Ascending aorta (tissue), 2 donors: ENCODE measurements at regions not wholly inside any gene's neighbourhood (a gene's known extent, or its start where the extent isn't known, plus 50 kb on each side); places are given as distances from the start of the nearest gene placed in this dataset.

Source experiments
- DNase-seq, 2 donors: peaks; one replicate each; pipeline ENCODE4 v3.0.0-alpha.2; 2019; ENCODE audit warnings: low spot score in 2 of 2
- H3K27ac ChIP-seq, 2 donors: fragments of 200-600 bp; sonication (generic); one replicate each; pipeline ENCODE4 v1.5.1; 2016 to 2017; ENCODE audit warnings: mild to moderate bottlenecking in 1 of 2
- H3K27me3 ChIP-seq: fragments of 200-600 bp; sonication (generic); one replicate; pipeline ENCODE4 v1.5.1; 2017
- H3K36me3 ChIP-seq, 2 donors: fragments of 200-600 bp; sonication (generic); one replicate each; pipeline ENCODE4 v1.5.1; 2016
- H3K4me1 ChIP-seq, 2 donors: fragments of 200-600 bp; sonication (generic); one replicate each; pipeline ENCODE4 v1.5.1; 2016 to 2017; ENCODE audit warnings: mild to moderate bottlenecking in 1 of 2
- H3K4me3 ChIP-seq, 2 donors: fragments of 200-600 bp; sonication (generic); one replicate each; pipeline ENCODE4 v1.5.1; 2016 to 2017; ENCODE audit warnings: mild to moderate bottlenecking in 1 of 2
- H3K9me3 ChIP-seq, 2 donors: fragments of 200-600 bp; sonication (generic); one replicate each; pipeline ENCODE4 v1.5.1; 2016
- intact Hi-C: fragments of 100-400 bp; cut with DNase I; formaldehyde crosslinking; loops from one replicate; pipeline ENCODE4 v1.15.1; 2023
- TF ChIP-seq, protein P1 (sequence below), 3 experiments: fragments of 200-600 bp in 2 of 3; fragments of 450-650 bp in 1 of 3; sonication (generic) in 2 of 3; IDR thresholded peaks; one replicate each; pipeline ENCODE4 v1.5.1; 2016 to 2019; ENCODE audit warnings: antibody characterized with exemption in 3 of 3, mild to moderate bottlenecking in 1 of 3, moderate library complexity in 1 of 3

DNA sequence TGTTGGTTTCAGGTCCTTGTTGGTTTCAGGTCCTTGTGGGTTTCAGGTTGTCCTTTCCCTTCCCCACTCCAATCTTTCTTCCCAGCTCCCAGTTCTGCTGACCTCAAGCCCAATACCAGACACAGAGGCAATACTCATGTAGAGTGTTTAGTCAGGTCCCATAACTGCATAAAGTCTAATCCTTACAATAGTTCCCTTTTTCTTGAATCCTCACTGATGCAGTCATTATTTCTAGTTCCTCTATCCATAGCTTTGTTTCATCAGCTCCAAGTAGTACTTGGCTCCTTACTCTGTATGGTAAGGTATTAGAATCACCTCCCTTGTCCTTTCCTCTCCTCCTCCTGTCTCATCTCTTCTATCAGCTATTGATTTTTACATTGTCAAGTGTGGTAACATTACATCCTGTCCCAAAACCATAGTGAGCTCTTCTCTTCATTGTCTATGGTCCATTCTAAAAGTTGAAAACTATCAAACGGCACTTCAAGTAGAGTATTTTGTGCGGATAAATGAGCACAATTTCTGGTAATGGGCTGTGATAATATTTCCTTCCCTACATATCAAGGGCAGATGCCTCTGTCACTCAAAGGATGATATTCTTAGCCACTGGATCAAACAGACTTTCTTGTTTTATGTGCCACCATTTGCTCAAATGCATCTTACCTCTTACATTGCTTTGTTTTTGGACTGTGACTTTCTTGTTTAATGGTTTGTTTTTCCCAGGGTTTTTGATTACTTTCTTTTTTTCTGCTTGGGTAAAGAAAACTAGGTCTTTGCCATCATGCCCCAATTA, 57.2 kb upstream of the JDP2 start:
- Histone ChIP-seq H3K4me3 (no peak overlapping the region), H3K4me1 (no peaks in the 10 kb centered on the region), H3K36me3 (no peaks in the 10 kb centered on the region), H3K27me3 (no peaks in the 10 kb centered on the region), H3K27ac (no peak overlapping the region), H3K9me3 (no peaks in the 10 kb centered on the region)
- TF ChIP-seq, protein P1, sequence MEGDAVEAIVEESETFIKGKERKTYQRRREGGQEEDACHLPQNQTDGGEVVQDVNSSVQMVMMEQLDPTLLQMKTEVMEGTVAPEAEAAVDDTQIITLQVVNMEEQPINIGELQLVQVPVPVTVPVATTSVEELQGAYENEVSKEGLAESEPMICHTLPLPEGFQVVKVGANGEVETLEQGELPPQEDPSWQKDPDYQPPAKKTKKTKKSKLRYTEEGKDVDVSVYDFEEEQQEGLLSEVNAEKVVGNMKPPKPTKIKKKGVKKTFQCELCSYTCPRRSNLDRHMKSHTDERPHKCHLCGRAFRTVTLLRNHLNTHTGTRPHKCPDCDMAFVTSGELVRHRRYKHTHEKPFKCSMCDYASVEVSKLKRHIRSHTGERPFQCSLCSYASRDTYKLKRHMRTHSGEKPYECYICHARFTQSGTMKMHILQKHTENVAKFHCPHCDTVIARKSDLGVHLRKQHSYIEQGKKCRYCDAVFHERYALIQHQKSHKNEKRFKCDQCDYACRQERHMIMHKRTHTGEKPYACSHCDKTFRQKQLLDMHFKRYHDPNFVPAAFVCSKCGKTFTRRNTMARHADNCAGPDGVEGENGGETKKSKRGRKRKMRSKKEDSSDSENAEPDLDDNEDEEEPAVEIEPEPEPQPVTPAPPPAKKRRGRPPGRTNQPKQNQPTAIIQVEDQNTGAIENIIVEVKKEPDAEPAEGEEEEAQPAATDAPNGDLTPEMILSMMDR (IDR thresholded peaks at IDR 0.05) = no peak
- intact Hi-C loops = no loop called here
- DNase-seq = no peak

- Histone ChIP-seq H3K27ac (no peak overlapping the region), H3K4me3 (no peak overlapping the region), H3K36me3 (no peaks in the 10 kb centered on the region), H3K27me3 (no peaks in the 10 kb centered on the region), H3K9me3 (no peaks in the 10 kb centered on the region), H3K4me1 (no peaks in the 10 kb centered on the region)
- TF ChIP-seq, protein P1 (IDR thresholded peaks at IDR 0.05) = no peak
- no peak for DNase-seq
- intact Hi-C loops = no loop called here
These were observed 56.5 kb upstream of the JDP2 start for GRCh38 chr14:75371297-75371696.

GRCh38 chr14:75372260-75372659, 55.6 kb upstream of the JDP2 start:
- Histone ChIP-seq H3K27me3 (no peaks in the 10 kb centered on the region), H3K36me3 (no peaks in the 10 kb centered on the region), H3K27ac (no peak overlapping the region), H3K4me3 (no peak overlapping the region), H3K4me1 (no peaks in the 10 kb centered on the region), H3K9me3 (no peaks in the 10 kb centered on the region)
- intact Hi-C loops = no loop called here
- TF ChIP-seq, protein P1 (IDR thresholded peaks at IDR 0.05) = no peak
- DNase-seq = no peak

- Histone ChIP-seq H3K9me3 (no peaks in the 10 kb centered on the region), H3K27me3 (no peaks in the 10 kb centered on the region), H3K4me3 (no peak overlapping the region), H3K27ac (no peak overlapping the region), H3K4me1 (no peaks in the 10 kb centered on the region), H3K36me3 (no peaks in the 10 kb centered on the region)
- intact Hi-C loops = no loop called here
- TF ChIP-seq, protein P1 (IDR thresholded peaks at IDR 0.05) = no peak
- no peak for DNase-seq
These were observed 54.7 kb upstream of the JDP2 start for GRCh38 chr14:75373133-75373532.

DNA sequence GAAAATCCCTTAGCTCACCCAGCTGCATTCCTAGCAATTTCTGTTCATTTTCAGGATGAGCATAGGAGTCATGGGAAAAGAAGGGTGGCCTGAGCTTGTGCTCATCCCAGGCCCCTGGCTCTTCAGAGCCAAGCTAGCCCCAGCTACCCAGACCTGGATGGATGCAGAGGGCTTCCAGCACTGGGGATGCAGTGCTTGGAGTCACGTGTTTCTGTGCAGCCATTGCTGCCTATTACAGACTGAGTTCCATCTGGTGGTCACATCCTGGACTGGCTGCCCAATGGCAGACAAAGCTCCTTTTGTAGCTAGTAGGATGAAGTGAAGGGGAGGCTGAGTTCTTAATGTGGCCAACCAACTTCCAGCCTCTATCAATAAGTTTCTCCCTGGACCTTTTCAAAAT, 54.2 kb upstream of the JDP2 start:
- intact Hi-C loops = no loop called here

More for the DNA sequence above, 54.2 kb upstream of the JDP2 start:
- Histone ChIP-seq H3K4me3 (no peak overlapping the region), H3K27ac (no peak overlapping the region), H3K36me3 (no peaks in the 10 kb centered on the region), H3K4me1 (no peaks in the 10 kb centered on the region), H3K9me3 (no peaks in the 10 kb centered on the region), H3K27me3 (no peaks in the 10 kb centered on the region)
- TF ChIP-seq, protein P1 (IDR thresholded peaks at IDR 0.05) = no peak
- DNase-seq = no peak
